IPS-20b (cell line): ENCODE measurements at regions not wholly inside any gene's neighbourhood (a gene's known extent, or its start where the extent isn't known, plus 50 kb on each side); places are given as distances from the start of the nearest gene placed in this dataset.

Experiments
- H3K27ac ChIP-seq: one replicate; pipeline ENCODE4 v1.5.1; 2013; ENCODE audit warnings: low read length
- H3K27me3 ChIP-seq: 2 replicates; pipeline ENCODE4 v1.6.1; 2013; ENCODE audit warnings: mild to moderate bottlenecking, low read length, inconsistent platforms; ENCODE audit not compliant: insufficient read depth
- H3K36me3 ChIP-seq: 2 replicates; pipeline ENCODE4 v1.6.1; 2013; ENCODE audit warnings: low read depth, mild to moderate bottlenecking, inconsistent platforms, low read length, moderate library complexity; ENCODE audit not compliant: insufficient read depth
- H3K4me1 ChIP-seq: 2 replicates; pipeline ENCODE4 v1.6.1; 2013; ENCODE audit warnings: mild to moderate bottlenecking, control low read depth, inconsistent platforms, low read length, moderate library complexity; ENCODE audit not compliant: insufficient read depth
- H3K4me3 ChIP-seq: 2 replicates; pipeline ENCODE4 v1.5.1; 2013; ENCODE audit warnings: mild to moderate bottlenecking, low read length, inconsistent platforms
- H3K9ac ChIP-seq: 2 replicates; pipeline ENCODE4 v1.6.1; 2013; ENCODE audit warnings: low read depth, mild to moderate bottlenecking, inconsistent platforms, low read length, moderate library complexity
- H3K9me3 ChIP-seq: 2 replicates; pipeline ENCODE4 v1.6.1; 2013; ENCODE audit warnings: mild to moderate bottlenecking, low read depth, low read length, inconsistent platforms; ENCODE audit not compliant: insufficient read depth

GRCh38 chr6:139839506-139840156, 465.2 kb upstream of the CITED2 start:
- H3K4me1 ChIP-seq = no peaks in the 10 kb centered on the region
- H3K27me3 ChIP-seq = no peaks in the 10 kb centered on the region
- H3K4me3 ChIP-seq = no peak overlapping the region
- H3K36me3 ChIP-seq = no peaks in the 10 kb centered on the region
- no peak overlapping the region for H3K9ac ChIP-seq
- no peaks in the 10 kb centered on the region for H3K9me3 ChIP-seq
- no peak overlapping the region for H3K27ac ChIP-seq

- H3K9me3 ChIP-seq = no peaks in the 10 kb centered on the region
- H3K9ac ChIP-seq = no peak overlapping the region
- H3K36me3 ChIP-seq = no peaks in the 10 kb centered on the region
- H3K4me1 ChIP-seq = no peaks in the 10 kb centered on the region
- H3K4me3 ChIP-seq = no peak overlapping the region
- no peaks in the 10 kb centered on the region for H3K27me3 ChIP-seq
- no peak overlapping the region for H3K27ac ChIP-seq
Measured at GRCh38 chr6:139834232-139834631, 459.8 kb upstream of the CITED2 start.

- H3K4me3 ChIP-seq = no peak overlapping the region
- H3K27ac ChIP-seq = no peak overlapping the region
- no peaks in the 10 kb centered on the region for H3K36me3 ChIP-seq
- no peaks in the 10 kb centered on the region for H3K27me3 ChIP-seq
- H3K9me3 ChIP-seq = no peaks in the 10 kb centered on the region
- H3K9ac ChIP-seq = no peak overlapping the region
- H3K4me1 ChIP-seq = no peaks in the 10 kb centered on the region
Measured at GRCh38 chr6:139833592-139833991, 459.1 kb upstream of the CITED2 start.

- Histone ChIP-seq H3K4me3 (no peak overlapping the region), H3K27ac (no peak overlapping the region), H3K36me3 (no peaks in the 10 kb centered on the region), H3K27me3 (no peaks in the 10 kb centered on the region), H3K9ac (no peak overlapping the region), H3K4me1 (no peaks in the 10 kb centered on the region), H3K9me3 (no peaks in the 10 kb centered on the region)
Measured at GRCh38 chr6:139832493-139833305, 458.3 kb upstream of the CITED2 start.

- no peaks in the 10 kb centered on the region for H3K4me1 ChIP-seq
- no peaks in the 10 kb centered on the region for H3K36me3 ChIP-seq
- no peaks in the 10 kb centered on the region for H3K9me3 ChIP-seq
- no peak overlapping the region for H3K4me3 ChIP-seq
- H3K27me3 ChIP-seq = no peaks in the 10 kb centered on the region
- no peak overlapping the region for H3K27ac ChIP-seq
- no peak overlapping the region for H3K9ac ChIP-seq
Measured at GRCh38 chr6:139829576-139829975, 455.1 kb upstream of the CITED2 start.

GRCh38 chr6:139828751-139829519, 454.5 kb upstream of the CITED2 start:
- Histone ChIP-seq H3K9ac (no peak overlapping the region), H3K4me3 (no peak overlapping the region), H3K27me3 (no peaks in the 10 kb centered on the region), H3K36me3 (no peaks in the 10 kb centered on the region), H3K27ac (no peak overlapping the region), H3K9me3 (no peaks in the 10 kb centered on the region), H3K4me1 (no peaks in the 10 kb centered on the region)

- Histone ChIP-seq H3K36me3 (no peaks in the 10 kb centered on the region), H3K4me1 (no peaks in the 10 kb centered on the region), H3K9me3 (no peaks in the 10 kb centered on the region), H3K9ac (no peak overlapping the region), H3K27me3 (no peaks in the 10 kb centered on the region), H3K27ac (no peak overlapping the region), H3K4me3 (no peak overlapping the region)
Measured at GRCh38 chr6:139825935-139826374, 451.5 kb upstream of the CITED2 start.

- no peak overlapping the region for H3K4me3 ChIP-seq
- H3K27me3 ChIP-seq = no peaks in the 10 kb centered on the region
- no peaks in the 10 kb centered on the region for H3K9me3 ChIP-seq
- no peaks in the 10 kb centered on the region for H3K4me1 ChIP-seq
- H3K27ac ChIP-seq = no peak overlapping the region
- H3K36me3 ChIP-seq = no peaks in the 10 kb centered on the region
- no peak overlapping the region for H3K9ac ChIP-seq
Measured at GRCh38 chr6:139824864-139825263, 450.4 kb upstream of the CITED2 start.

GRCh38 chr6:139823808-139824126, 449.3 kb upstream of the CITED2 start:
- H3K27ac ChIP-seq = no peak overlapping the region
- no peaks in the 10 kb centered on the region for H3K27me3 ChIP-seq
- H3K4me3 ChIP-seq = no peak overlapping the region
- H3K4me1 ChIP-seq = no peaks in the 10 kb centered on the region
- H3K9ac ChIP-seq = no peak overlapping the region
- H3K36me3 ChIP-seq = no peaks in the 10 kb centered on the region
- H3K9me3 ChIP-seq = no peaks in the 10 kb centered on the region

- H3K9ac ChIP-seq = no peak overlapping the region
- H3K27ac ChIP-seq = no peak overlapping the region
- no peak overlapping the region for H3K4me3 ChIP-seq
- no peaks in the 10 kb centered on the region for H3K36me3 ChIP-seq
- H3K4me1 ChIP-seq = no peaks in the 10 kb centered on the region
- no peaks in the 10 kb centered on the region for H3K9me3 ChIP-seq
- H3K27me3 ChIP-seq = no peaks in the 10 kb centered on the region
Measured at GRCh38 chr6:139823099-139823807, 448.8 kb upstream of the CITED2 start.

GRCh38 chr6:139821676-139822223, 447.3 kb upstream of the CITED2 start:
- Histone ChIP-seq H3K9me3 (no peaks in the 10 kb centered on the region), H3K36me3 (no peaks in the 10 kb centered on the region), H3K27ac (no peak overlapping the region), H3K4me1 (no peaks in the 10 kb centered on the region), H3K4me3 (no peak overlapping the region), H3K27me3 (no peaks in the 10 kb centered on the region), H3K9ac (no peak overlapping the region)
